ENCODE measurements at regions not wholly inside any gene's neighbourhood (a gene's known extent, or its start where the extent isn't known, plus 50 kb on each side); places are given as distances from the start of the nearest gene placed in this dataset.
"Not testable (repeated sequence)": the region's sequence is repeated elsewhere in the genome, so short reads cannot be mapped to it uniquely, and the experiment has no call there.

DNA sequence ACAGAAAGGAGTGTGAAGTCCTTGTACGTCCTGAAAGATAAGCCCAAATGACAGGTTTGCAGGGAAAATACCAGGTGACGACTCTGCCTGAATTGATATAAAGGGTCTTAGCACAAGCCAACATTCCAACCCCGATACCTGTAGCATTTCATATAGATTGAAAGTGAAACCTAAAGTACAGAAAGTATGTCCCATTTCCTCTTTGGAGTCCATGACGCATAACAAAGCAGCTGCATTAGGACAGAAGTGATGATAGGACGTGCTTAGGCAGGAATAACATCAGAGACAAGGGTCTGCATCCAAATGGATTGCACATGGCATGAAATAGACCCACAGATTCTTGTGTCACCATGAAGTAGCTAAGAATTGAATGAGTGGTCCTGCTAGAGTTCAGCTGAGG is 187.0 kb upstream of the ROBO1 start:
- Histone ChIP-seq H3K36me3 (ENCODE audit: control insufficient read depth, insufficient read depth, low read length) (no peaks in the 10 kb centered on the region), H3K9me3 (ENCODE audit: control insufficient read depth, insufficient read depth, low read depth, low read length) (no peaks in the 10 kb centered on the region), H3K4me3 (ENCODE audit: low read depth in 2 of 2, low read length in 2 of 2) (peak overlapping the region in 1 of 2 experiments; percentile 25; a peak in 2 of 4 replicates), H3K4me1 (ENCODE audit: control insufficient read depth, insufficient read depth, low read length) (no peaks in the 10 kb centered on the region), H3K27ac (ENCODE audit: low read length) (no peak overlapping the region; the same call in 1 of the 2 replicates), H3K27me3 (ENCODE audit: control insufficient read depth, insufficient read depth, low read length) (no peaks in the 10 kb centered on the region)
- in situ Hi-C loops (cut with HindIII; ENCODE audit: low pct_unique_long_range_greater_than_20kb, low sequenced_read_pairs) (no loop called here), intact Hi-C loops (cut with micrococcal nuclease; ENCODE audit: unreplicated experiment) (no loop called here)
- TF ChIP-seq SIN3A (IDR thresholded peaks at IDR 0.05; ENCODE audit: borderline replicate concordance, insufficient read depth, low read depth, low read length) (no peak), TCF7L2 (IDR thresholded peaks at IDR 0.05; ENCODE audit: low read depth, low read length) (no peak), POLR2AphosphoS5 (IDR thresholded peaks at IDR 0.05; ENCODE audit: low read depth, low read length) (no peak)
- TF ChIP-seq, protein P1, sequence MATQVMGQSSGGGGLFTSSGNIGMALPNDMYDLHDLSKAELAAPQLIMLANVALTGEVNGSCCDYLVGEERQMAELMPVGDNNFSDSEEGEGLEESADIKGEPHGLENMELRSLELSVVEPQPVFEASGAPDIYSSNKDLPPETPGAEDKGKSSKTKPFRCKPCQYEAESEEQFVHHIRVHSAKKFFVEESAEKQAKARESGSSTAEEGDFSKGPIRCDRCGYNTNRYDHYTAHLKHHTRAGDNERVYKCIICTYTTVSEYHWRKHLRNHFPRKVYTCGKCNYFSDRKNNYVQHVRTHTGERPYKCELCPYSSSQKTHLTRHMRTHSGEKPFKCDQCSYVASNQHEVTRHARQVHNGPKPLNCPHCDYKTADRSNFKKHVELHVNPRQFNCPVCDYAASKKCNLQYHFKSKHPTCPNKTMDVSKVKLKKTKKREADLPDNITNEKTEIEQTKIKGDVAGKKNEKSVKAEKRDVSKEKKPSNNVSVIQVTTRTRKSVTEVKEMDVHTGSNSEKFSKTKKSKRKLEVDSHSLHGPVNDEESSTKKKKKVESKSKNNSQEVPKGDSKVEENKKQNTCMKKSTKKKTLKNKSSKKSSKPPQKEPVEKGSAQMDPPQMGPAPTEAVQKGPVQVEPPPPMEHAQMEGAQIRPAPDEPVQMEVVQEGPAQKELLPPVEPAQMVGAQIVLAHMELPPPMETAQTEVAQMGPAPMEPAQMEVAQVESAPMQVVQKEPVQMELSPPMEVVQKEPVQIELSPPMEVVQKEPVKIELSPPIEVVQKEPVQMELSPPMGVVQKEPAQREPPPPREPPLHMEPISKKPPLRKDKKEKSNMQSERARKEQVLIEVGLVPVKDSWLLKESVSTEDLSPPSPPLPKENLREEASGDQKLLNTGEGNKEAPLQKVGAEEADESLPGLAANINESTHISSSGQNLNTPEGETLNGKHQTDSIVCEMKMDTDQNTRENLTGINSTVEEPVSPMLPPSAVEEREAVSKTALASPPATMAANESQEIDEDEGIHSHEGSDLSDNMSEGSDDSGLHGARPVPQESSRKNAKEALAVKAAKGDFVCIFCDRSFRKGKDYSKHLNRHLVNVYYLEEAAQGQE (IDR thresholded peaks at IDR 0.05; ENCODE audit: insufficient read depth in 1 of 2, low read depth in 2 of 2, low read length in 1 of 2) = no peak
- TF ChIP-seq, protein P2, sequence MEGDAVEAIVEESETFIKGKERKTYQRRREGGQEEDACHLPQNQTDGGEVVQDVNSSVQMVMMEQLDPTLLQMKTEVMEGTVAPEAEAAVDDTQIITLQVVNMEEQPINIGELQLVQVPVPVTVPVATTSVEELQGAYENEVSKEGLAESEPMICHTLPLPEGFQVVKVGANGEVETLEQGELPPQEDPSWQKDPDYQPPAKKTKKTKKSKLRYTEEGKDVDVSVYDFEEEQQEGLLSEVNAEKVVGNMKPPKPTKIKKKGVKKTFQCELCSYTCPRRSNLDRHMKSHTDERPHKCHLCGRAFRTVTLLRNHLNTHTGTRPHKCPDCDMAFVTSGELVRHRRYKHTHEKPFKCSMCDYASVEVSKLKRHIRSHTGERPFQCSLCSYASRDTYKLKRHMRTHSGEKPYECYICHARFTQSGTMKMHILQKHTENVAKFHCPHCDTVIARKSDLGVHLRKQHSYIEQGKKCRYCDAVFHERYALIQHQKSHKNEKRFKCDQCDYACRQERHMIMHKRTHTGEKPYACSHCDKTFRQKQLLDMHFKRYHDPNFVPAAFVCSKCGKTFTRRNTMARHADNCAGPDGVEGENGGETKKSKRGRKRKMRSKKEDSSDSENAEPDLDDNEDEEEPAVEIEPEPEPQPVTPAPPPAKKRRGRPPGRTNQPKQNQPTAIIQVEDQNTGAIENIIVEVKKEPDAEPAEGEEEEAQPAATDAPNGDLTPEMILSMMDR (IDR thresholded peaks at IDR 0.05) = no peak
- CTCF ChIA-PET = no interaction called here
- POLR2A ChIA-PET = no interaction called here
- ATAC-seq (no peak), DNase-seq (ENCODE audit: low read depth, low spot score) (no peak)
- no TSS peak for BruUV-seq (replicated peaks)

DNA sequence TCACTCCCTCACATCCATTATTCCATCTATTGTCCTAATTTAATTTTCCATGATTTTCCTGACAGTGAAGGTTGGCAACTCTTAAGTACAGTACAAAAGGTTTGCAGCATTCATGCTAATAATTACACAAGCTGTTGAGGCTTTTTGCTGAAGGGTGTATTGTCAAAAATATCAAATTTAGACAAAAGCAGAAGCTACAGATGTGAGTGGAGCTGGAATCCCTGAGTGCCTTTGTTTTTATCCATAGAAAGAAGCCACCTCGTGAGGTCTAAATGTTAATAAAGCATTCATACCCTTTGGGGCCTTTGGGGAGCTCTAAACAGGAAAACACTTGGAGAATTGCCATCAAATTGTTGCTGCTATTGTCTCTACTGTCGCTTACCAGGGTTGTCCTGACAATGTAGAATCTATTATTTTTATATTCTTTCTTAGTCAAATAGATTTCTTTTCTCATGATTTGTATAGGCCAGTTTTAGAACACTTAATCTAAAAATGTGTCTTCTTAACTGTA is 185.8 kb upstream of the ROBO1 start:
- H3K4me3 ChIP-seq (ENCODE audit: low read depth in 2 of 2, low read length in 2 of 2) = no peak overlapping the region
- ChIA-PET CTCF (no interaction called here), POLR2A (no interaction called here)
- ATAC-seq = no peak
- H3K4me1 ChIP-seq (ENCODE audit: control insufficient read depth, insufficient read depth, low read length) = no peaks in the 10 kb centered on the region
- TF ChIP-seq POLR2AphosphoS5 (IDR thresholded peaks at IDR 0.05; ENCODE audit: low read depth, low read length) (no peak), TCF7L2 (IDR thresholded peaks at IDR 0.05; ENCODE audit: low read depth, low read length) (no peak)
- no peaks in the 10 kb centered on the region for H3K9me3 ChIP-seq (ENCODE audit: control insufficient read depth, insufficient read depth, low read depth, low read length)
- intact Hi-C loops (cut with micrococcal nuclease; ENCODE audit: unreplicated experiment) (no loop called here), in situ Hi-C loops (cut with HindIII; ENCODE audit: low pct_unique_long_range_greater_than_20kb, low sequenced_read_pairs) (no loop called here)
- no peaks in the 10 kb centered on the region for H3K36me3 ChIP-seq (ENCODE audit: control insufficient read depth, insufficient read depth, low read length)
- BruUV-seq (replicated peaks) = no TSS peak
- no peak overlapping the region for H3K27ac ChIP-seq (ENCODE audit: low read length)
- H3K27me3 ChIP-seq (ENCODE audit: control insufficient read depth, insufficient read depth, low read length) = no peaks in the 10 kb centered on the region
- no peak for DNase-seq (ENCODE audit: low read depth, low spot score)

DNA sequence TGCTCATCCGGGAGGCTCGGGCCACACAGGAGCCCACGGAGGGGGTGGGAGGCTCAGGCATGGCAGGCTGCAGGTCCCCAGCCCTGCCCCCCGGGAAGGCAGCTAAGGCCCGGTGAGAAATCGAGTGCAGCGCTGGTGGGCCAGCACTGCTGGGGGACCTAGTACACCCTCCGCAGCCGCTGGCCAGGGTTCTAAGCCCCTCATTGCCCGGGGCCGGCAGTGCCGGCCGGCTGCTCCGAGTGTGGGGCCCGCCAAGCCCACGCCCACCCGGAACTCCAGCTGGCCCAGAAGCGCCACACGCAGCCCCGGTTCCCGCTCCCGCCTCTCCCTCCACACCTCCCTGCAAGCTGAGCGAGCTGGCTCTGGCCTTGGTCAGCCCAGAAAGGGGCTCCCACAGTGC is 183.6 kb upstream of the ROBO1 start:
- H3K9me3 ChIP-seq (ENCODE audit: control insufficient read depth, insufficient read depth, low read depth, low read length); H3K4me1 ChIP-seq (ENCODE audit: control insufficient read depth, insufficient read depth, low read length); H3K27ac ChIP-seq (ENCODE audit: low read length); DNase-seq (ENCODE audit: low read depth, low spot score); BruUV-seq (replicated peaks); H3K4me3 ChIP-seq (ENCODE audit: low read depth in 2 of 2, low read length in 2 of 2); POLR2A ChIA-PET; CTCF ChIA-PET; H3K36me3 ChIP-seq (ENCODE audit: control insufficient read depth, insufficient read depth, low read length); ATAC-seq; in situ Hi-C loops (cut with HindIII; ENCODE audit: low pct_unique_long_range_greater_than_20kb, low sequenced_read_pairs); H3K27me3 ChIP-seq (ENCODE audit: control insufficient read depth, insufficient read depth, low read length); intact Hi-C loops (cut with micrococcal nuclease; ENCODE audit: unreplicated experiment): not testable (repeated sequence)

All from Panc1 (cell line).